LHCN-M2 (cell line): ENCODE measurements at regions not wholly inside any gene's neighbourhood (a gene's known extent, or its start where the extent isn't known, plus 50 kb on each side); places are given as distances from the start of the nearest gene placed in this dataset.
"Not testable (repeated sequence)": the region's sequence is repeated elsewhere in the genome, so short reads cannot be mapped to it uniquely, and the experiment has no call there.

Experiments used
- DNase-seq: peaks from one replicate; pipeline ENCODE4 v3.0.0-alpha.2; 2012; ENCODE audit warnings: low read depth

DNA sequence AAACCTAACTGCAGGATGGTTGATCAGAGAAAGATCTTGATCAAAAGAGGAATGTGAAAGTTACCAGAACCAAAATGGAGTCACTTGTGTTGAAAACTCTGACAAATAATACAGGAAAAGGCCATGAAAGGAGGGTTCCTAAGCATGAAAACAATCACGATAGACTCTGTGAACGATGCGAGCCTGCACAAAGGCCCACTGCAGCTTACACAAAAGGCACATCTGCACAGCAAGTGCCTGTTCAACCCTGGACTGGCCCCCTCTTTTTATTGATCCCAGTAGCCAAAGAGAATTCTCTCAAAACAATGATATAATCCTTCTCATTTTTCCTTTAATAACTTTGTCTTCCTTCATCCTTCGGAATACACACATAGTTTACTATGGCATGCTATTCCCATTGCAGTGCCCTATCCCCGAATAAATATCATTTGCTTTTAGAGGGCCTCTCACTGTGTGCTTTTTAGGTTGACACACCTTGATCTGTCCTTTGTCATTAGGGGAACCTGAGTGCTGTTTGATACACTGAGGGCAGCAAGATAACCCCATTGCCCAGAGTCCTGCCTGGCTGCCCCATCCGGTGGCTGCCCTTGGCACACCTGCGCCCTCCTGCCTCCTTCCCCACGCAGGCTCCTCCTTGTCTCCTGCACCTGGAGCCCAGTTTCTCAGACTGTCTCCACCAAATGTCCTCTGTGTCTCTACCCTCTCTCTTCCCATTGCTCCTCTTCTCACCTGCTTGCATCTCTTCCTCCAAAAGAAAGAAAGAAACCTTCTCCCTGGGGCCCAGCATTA, 98.3 kb upstream of the FRMD1 start:
- DNase-seq: no peak

DNA sequence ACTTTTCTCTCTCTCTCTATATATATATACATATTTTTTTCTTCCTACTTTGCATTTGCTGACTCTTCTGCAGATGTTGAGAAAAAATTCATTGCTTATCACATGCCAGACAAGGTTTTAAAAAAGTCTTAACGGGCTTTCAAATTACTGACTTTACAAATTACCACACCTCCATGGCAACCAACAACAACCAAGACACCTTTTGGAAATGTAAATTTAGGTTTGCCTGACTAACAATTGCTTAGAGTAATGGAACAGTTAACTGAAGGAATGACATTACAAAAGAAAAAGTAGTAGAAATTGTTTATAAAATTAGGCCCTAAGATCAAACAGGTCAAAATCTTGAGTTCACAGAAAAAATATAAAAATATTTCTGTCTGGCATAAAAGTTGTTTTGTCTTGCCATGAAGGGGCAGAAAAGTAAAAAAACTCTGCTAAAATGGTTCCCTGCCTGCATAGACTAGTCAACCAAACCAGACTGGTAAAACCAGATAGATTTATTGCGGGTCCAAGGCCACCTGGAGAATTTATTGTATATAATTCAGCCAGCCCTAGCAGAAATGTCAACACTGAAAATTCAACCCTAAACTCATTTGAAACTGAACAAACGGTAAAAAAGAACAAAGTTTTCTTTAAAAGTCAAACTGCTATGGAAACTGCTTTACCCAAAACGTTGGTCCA, 92.8 kb upstream of the FRMD1 start:
- DNase-seq: no peak

DNA sequence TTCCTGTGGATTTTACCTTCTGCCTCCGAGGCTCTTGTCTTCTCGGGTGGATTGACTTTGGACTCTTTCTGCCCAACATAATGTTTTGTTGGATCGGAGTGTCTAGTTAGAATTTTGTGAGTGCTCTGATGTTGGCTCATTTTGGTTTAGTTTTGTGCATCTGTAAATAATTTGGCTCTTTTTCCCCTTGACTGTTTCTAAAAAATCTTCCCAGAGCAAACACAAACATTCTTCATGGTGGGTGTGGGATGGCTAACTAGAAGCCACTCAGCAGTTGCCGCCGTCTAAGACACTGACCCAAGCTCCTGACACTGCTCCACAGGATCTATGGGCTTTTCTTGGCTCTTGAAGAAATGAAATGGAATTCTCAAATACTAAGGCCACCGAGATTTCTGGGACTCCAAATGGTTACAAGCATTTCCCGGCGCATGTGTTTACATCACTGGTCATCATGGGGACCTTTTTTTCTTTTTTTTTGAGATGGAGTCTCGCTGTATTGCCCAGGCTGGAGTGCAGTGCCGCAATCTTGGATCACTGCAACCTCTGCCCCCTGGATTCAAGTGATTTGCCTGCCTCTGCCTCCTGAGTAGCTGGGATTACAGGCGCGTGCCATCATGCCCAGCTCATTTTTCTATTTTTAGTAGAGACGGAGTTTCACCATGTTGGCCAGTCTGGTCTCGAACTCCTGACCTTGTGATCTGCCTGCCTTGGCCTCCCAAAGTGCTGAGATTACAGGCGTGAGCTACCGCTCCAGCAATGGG, 92.0 kb upstream of the FRMD1 start:
- DNase-seq: no peak

DNA sequence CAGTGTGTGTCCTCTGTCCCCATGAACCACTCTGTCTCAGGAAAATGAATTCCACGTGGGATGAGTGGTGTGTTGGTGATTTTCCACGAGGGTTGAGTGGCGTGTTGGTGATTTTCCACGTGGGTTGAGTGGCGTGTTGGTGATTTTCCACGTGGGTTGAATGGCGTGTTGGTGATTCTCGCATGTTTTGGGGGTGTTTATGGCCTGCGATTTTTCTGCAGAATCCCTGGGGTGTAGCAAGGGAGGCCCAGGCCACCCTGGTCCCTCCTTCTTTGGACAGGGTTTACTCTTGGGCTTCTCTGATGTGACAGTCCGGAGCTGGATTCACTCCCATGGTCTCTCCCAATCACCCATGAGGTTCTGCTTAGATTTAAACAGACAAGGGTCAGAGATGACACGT, 90.6 kb upstream of the FRMD1 start:
- no peak for DNase-seq

DNA sequence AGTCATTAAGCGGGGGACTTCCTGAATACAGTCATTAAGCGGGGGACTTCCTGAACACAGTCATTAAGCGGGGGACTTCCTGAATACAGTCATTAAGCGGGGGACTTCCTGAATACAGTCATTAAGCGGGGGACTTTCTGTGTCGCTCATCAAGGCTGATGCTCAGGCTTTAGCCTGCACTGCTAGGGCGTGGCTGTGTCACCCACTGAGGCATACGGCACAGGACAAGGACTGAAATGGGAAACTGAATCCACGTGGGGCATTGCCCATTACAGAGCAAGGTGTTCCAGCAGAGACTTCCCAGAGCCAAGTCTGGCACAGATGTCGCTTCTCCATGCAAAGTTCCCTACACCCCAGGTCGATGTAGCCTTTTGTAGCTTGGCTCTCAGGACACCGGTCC, 89.9 kb upstream of the FRMD1 start:
- not testable (repeated sequence) for DNase-seq

DNA sequence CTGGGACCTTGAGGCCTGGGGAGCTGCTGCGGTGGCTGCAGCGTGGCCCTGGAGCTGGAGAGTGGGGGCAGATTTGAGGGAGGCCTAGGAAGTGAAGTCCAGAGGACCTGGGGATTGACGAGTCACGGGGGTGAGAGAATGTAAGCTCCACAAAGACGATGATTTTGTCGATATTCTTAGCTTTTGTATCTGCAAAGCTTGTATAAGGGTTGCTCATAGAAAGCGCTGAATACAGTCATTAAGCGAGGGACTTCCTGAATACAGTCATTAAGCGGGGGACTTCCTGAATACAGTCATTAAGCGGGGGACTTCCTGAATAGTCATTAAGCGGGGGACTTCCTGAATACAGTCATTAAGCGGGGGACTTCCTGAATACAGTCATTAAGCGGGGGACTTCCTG, 89.3 kb upstream of the FRMD1 start:
- not testable (repeated sequence) for DNase-seq

DNA sequence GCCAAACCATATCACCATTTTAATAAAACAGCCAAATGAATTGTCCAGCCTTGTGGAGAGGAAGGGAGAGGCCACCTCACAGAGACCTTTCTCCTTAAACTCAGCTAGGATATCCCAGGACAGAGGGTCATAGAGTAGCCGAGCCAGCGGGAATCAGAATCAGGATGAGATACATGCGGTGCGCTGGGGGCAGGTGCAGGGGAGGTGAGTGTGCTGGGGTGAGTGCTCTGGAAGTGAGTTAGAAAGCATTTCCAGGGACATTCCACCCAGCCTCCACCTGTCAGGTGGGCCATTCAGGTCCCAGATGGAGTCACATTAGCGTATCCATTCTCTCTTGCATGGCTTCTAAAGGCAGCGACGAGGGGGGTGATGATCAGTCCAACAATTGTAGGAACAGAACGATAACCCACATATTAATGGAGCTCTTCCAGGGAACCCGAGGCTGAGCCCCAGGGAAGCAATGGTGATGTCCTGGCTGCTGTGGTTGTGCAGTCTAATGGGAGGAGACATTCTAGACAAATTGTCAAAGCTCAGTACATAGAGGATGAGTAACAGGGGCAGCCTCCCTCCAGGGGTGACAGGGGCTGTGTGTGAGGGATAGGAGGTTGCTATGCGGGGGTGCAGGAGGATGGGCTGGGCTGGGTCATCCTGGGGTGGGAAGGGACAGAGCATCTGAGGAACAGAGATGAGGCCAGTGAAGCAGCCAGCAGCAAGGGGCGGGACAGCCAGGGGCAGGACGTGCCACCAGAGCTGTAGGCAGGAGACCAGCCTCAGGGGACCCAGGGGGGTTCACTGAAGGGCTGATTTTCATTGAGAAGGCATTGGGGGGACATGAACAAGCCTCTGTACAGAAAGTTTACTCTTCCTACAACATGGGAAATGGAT, 88.7 kb upstream of the FRMD1 start:
- DNase-seq: no peak

DNA sequence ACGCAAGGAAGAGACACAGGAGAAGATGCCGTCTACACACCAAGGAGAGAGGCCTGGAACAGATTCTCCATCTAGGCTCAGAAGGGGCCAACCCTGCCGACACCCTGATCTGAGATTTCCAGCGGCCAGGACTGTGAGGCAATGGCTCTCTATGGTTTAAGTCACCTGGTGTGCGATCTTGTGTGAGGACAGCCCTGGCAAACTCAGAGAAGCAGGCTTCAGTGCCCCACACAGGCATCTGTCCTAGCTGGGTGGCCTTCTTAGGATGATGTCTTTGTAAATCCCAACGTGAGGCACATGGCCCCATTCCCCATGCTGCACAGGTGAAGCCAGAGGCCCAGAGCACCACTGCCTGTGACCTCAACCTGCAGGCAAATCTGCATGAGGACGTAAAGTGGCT, 87.6 kb upstream of the FRMD1 start:
- DNase-seq: no peak

DNA sequence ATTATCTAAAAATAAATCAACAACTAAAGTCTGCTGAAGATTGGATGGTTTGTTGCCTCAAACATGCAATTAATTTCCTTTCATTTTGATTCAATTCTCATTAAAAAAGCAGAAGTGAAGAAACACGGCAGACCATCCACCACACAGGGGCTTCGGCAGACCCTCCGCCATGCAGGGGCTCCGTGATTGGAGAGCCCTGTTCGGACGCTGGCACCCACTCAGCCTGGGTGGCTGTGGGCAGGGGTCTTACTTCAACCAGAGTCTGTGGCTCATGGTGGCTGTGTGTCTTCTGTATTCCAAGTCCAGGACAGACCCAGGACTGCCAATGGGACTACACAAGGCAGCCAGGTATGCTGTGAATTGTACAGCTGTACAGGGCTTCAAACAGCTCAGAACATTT, 86.9 kb upstream of the FRMD1 start:
- no peak for DNase-seq

DNA sequence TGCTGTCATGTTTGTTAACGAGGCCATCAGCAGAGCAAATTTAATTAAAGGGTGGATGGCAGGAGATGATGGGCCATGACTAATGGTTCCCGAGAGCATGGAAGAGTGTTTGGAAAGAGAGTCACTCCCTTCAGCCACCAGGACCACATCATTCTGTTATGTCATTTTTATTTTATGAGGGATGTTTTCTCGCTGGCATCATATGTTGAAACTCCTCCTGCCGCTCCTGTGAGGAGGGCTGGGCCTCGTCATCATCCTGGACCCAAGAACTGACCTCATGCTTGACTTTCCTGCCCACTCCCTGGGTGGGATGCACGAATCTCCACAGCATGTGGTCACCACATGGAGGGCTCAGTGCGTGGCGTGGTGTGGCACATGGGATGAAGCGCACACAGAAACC, 86.4 kb upstream of the FRMD1 start:
- no peak for DNase-seq

DNA sequence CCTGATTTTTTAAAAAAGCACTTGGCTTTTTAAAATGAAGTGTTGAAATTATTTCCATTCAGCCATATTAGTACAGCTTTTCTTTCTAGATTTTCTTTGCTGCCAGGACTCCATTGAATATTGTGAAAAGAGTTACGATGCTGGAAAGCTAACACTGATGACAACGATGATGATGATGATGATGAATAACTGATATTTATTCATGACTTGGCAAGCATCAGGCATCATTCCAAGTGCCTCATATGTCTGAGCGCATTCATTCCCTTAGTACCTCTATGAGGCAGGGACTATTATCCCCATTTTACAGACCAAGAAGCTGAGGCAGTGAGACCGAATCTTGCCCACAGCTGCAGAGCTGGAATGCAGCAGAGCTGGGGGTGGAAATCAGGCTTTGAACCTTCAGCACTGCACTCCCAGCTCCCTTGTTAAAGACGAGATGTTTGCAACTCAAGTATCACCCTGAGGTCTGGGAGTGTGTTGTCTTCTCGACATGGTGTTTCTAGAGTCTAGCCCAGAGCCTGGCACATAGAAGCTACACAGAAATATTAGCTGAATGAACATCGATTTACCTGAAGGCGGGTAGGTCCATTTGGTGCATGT, 85.5 kb upstream of the FRMD1 start:
- DNase-seq: no peak

DNA sequence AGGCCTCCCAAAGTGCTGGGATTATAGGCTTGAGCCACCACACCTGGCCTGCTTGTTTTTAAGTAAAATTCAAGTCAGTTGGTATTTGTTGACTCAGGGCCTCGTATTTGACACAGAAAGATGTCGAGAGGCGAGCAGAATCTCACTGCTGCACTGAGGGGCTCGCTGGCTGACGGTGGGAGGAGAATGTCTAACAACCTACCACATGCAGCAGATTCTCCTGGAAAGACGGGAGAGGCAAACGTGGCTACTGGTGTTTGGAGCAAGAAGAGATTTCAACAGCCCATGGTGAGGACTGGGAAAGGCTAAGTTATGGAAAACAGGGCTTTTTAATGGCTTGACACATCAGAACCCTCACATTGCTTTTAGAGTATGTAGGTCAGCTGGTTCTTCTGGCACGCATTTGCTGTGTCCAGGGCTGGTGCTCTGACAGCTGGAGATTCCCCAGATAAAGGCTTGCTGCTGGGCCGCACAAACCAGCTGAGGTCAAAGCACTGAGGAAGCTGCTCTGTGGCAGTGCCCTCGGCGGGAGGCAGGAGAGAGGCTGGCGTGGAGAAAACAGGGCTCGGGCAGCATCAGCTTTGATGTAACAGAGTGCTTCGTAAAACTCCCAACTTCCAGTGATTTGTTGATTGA, 84.2 kb upstream of the FRMD1 start:
- no peak for DNase-seq

DNA sequence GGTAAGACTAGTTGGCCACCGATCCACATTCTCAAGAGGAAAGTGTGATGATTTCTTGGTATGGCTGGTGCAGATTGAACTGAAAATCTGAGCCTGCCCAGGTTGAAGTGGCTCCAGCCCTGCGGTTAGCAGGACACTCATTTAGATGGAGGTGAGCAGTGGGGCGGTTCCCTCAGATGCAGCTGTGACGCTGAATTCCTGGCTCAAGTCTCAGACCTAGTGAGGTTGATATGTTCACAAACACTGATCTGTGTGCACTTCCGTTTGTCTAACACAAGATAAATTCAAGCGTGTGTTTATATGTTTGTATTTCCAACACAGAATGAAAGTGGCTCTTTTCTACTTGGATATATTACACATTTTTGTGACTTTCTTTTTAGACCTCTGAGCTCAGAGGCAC, 83.4 kb upstream of the FRMD1 start:
- no peak for DNase-seq

DNA sequence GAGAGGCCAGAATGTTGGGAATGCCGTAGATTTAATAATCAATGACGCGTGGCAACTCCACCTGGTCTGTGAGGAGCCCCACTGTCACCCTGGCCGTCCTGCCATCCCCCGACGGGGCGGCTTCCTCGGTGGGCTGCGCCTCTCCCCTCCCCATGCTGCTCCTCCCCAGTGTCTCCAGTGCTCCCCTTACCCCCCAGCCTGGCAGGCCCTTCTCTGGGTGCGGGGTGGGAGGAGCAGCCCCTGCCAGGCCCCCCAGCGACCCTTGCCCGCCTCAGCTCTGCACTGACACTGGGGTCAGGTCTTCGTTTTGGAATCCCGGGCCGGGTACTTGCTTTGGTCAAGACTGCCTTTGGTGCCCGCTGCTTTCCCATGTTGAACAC, 82.3 kb upstream of the FRMD1 start:
- no peak for DNase-seq

DNA sequence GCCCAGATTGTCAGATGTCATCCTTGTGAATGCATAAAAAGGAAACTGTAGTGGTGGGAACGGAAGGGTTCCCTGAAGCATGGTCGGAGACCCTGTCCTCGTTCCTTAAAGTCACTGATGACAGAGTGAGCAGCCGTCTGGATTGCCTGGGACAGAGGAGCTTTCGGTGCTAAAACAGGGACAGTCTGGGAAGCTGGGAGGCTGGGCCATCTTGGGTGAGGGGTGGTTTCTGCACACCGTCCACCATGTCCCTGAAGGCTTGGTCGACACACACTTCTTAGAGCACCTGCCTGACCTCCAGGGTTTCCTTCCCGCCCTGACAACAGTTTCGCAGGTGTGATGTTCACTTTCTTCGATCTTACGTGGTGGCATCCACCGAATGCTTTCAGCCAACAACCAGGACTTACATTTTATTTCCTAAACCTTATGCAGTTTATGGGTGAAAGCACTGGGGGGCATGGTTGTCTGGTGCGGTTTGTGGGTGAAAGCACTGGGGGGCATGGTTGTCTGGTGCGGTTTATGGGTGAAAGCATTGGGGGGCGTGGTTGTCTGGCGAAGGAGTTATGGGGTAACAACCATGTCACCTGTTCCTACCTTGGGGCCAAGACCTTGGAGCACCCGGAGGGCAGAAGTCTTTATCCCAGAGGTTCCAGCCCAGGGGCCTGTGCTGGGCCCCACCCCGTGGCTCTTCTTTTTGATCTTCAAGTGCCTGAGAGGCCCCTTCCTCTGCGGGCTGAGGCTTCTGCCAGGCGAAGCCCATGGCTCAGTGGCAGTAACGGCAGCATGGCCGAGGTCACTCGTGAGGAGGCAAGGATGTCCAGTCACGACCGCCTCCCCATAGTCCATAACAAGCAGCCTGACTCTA, 81.7 kb upstream of the FRMD1 start:
- DNase-seq: no peak

DNA sequence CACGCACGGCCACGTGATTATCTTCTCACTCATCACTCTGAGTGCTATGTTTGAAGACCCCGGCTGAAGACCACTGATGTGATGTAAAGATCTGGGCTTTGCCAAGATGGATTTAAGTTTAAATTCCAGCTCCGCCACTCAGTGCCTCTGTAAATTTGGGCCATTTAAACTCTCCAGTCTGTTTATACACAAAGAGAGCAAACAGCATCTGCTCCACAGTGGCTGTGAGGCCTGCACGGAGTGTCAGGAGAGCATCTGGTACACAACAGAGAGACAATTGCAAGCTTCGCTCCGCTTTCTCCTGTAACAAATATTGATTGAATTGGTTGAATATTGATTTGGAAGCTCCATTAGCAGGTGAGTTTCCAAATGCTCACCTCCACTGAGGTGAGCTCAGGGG, 80.5 kb upstream of the FRMD1 start:
- no peak for DNase-seq

DNA sequence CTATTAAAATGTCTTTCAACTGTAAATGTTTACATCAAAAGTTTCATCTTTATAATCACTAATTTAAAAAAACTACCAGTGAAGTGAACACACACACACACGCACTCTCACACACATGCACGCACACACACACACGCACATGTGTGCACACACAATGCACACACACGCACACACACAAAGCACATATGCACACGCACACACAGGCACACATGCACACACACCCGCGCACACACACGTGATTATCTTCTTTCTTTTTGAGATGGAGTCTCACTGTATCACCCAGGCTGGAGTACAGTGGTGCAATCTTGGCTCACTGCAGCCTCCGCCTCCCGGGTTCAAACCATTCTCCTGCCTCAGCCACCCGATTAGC, 80.0 kb upstream of the FRMD1 start:
- no peak for DNase-seq

DNA sequence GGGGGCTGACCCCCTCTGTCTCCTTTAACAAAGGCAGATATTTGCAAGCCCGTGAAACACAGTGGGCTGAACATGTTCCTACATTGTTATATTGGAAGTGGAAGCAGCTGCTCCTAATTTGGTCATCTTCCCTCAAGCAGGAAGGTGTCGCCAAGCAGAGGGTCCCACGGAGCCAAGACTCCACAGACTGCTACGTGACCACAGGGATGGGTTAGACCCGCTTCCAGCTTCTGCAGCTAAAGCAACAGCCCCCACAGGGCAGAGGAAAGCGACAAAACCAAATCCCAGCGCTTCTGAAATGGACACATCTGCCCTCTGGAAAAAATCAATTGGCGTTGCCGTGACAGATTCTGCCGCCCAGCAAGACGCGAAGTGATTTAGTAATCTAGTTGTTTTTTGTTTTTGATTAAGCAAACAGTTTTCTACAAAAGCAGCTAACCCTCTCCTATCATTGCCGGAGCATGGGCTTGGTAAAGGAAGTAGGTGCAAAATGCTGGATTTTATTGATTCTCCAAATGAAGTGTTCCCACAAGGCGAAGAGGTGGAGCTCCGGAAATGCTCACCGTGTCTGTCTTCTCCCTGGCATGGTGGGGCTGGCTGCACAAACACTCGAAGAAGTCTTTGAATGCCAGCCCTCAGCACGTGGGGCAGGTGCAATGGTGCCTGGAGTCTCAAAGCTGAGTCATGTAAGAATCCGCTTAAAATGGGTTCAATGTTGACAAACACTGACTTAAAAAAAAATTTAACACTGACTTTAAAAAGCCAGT, 79.4 kb upstream of the FRMD1 start:
- no peak for DNase-seq
